Peyer's patch (tissue), 4 donors: ENCODE measurements at regions not wholly inside any gene's neighbourhood (a gene's known extent, or its start where the extent isn't known, plus 50 kb on each side); places are given as distances from the start of the nearest gene placed in this dataset.

Experiments used
- DNase-seq, 3 donors: peaks; one replicate each; pipeline ENCODE4 v3.0.0-alpha.2; 2017 to 2019
- H3K27ac ChIP-seq, 4 donors: fragments of 200-600 bp; sonication (generic); one replicate each; pipeline ENCODE4 v1.5.1; 2016 to 2019
- H3K27me3 ChIP-seq, 2 donors: fragments of 200-600 bp; sonication (generic); one replicate each; pipeline ENCODE4 v1.5.1; 2019
- H3K36me3 ChIP-seq, 3 donors: fragments of 200-600 bp; sonication (generic); one replicate each; pipeline ENCODE4 v1.5.1; 2016 to 2019
- H3K4me1 ChIP-seq, 4 donors: fragments of 200-600 bp; sonication (generic); one replicate each; pipeline ENCODE4 v1.5.1; 2016 to 2019
- H3K4me3 ChIP-seq, 4 donors: fragments of 200-600 bp; sonication (generic); 1 replicate in 3 of 4; 2 replicates in 1 of 4; pipeline ENCODE4 v1.5.1; 2016 to 2019; ENCODE audit warnings: mild to moderate bottlenecking in 1 of 4
- H3K9me3 ChIP-seq, 4 donors: fragments of 200-600 bp; sonication (generic); one replicate each; pipeline ENCODE4 v1.5.1; 2016 to 2019; ENCODE audit warnings: mild to moderate bottlenecking in 1 of 4
- POLR2A ChIP-seq, 2 donors: fragments of 450-650 bp; IDR thresholded peaks; one replicate each; pipeline ENCODE4 v1.5.1; 2017; ENCODE audit warnings: antibody characterized with exemption in 2 of 2, mild to moderate bottlenecking in 2 of 2, moderate library complexity in 2 of 2
- small RNA-seq, 2 donors: library from RNA; depleted of rRNA; stranded (forward); fragments of <200 nt; gene quantifications; one replicate each; pipeline ENCODE3, GENCODE V24; 2016
- TF ChIP-seq, protein P1 (sequence below), 6 experiments: fragments of 450-650 bp in 4 of 6; fragments of 200-600 bp in 2 of 6; sonication (generic) in 1 of 6; IDR thresholded peaks; one replicate each; pipeline ENCODE4 v1.5.1; 2017 to 2019; ENCODE audit warnings: antibody characterized with exemption in 6 of 6, mild to moderate bottlenecking in 3 of 6, moderate library complexity in 1 of 6

DNA sequence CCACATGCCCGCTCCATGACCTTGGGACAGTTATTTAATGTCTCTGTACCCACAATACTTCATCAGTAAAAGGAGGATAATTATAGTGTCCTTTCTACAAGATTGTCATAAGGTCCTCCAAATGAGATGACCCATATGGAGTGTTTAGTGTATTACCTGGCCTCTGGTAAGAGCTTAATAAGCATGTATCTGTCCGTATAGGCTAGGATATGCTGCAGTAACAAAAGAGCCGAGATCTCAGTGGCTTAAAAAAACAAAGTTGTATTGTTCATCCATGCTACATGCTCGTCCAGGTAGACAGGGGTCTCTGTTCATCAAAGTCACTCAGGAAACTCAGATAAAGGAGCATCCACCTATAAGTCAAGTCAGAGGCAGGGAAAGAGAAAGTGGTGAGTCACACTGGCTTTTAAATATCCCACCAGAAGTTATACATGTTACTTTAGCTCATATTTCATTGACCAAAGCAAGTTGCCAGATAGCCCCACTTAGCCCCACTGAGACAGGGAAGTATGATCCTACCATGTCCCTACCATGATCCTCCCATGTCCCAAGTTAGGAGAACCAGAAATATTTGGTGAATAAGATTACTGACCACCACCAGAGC, 53.0 kb upstream of the KAZN start:
- no peak overlapping the region for H3K27ac ChIP-seq
- no peaks in the 10 kb centered on the region for H3K36me3 ChIP-seq
- DNase-seq, result no peak
- no peak overlapping the region for H3K4me3 ChIP-seq
- H3K27me3 ChIP-seq, result no peaks in the 10 kb centered on the region
- no peaks in the 10 kb centered on the region for H3K4me1 ChIP-seq
- no peak for TF ChIP-seq POLR2A (IDR thresholded peaks at IDR 0.05)
- TF ChIP-seq, protein P1, sequence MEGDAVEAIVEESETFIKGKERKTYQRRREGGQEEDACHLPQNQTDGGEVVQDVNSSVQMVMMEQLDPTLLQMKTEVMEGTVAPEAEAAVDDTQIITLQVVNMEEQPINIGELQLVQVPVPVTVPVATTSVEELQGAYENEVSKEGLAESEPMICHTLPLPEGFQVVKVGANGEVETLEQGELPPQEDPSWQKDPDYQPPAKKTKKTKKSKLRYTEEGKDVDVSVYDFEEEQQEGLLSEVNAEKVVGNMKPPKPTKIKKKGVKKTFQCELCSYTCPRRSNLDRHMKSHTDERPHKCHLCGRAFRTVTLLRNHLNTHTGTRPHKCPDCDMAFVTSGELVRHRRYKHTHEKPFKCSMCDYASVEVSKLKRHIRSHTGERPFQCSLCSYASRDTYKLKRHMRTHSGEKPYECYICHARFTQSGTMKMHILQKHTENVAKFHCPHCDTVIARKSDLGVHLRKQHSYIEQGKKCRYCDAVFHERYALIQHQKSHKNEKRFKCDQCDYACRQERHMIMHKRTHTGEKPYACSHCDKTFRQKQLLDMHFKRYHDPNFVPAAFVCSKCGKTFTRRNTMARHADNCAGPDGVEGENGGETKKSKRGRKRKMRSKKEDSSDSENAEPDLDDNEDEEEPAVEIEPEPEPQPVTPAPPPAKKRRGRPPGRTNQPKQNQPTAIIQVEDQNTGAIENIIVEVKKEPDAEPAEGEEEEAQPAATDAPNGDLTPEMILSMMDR (IDR thresholded peaks at IDR 0.05), result no peak
- peaks cover 0 to 3% (median 0%) of the 10 kb centered on the region in 4 donors for H3K9me3 ChIP-seq

DNA sequence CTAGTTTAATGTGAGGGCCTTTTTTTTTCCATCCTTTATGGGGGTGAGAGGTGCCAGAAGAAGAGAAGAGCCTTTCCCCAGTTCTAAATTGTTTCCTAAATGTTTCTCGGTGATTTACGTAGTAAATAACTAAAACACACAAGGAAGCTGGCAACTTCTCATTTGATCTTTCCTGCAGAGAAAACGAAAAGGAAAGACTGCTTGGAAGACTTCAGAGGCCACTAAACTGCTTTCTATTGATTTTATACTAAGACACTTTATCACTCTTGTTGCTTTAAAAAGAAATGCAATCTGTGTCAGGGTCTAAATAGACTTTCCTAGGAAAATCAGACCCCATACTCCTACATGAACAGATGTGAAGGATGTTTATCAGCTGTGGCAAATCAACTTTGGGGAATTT, 52.1 kb upstream of the KAZN start:
- H3K9me3 ChIP-seq, result peaks cover 0 to 3% (median 0%) of the 10 kb centered on the region in 4 donors
- no peak for DNase-seq
- no peak for TF ChIP-seq POLR2A (IDR thresholded peaks at IDR 0.05)
- TF ChIP-seq, protein P1 (IDR thresholded peaks at IDR 0.05), result no peak
- no peak overlapping the region for H3K27ac ChIP-seq
- no peak overlapping the region for H3K4me3 ChIP-seq
- no peaks in the 10 kb centered on the region for H3K36me3 ChIP-seq
- H3K4me1 ChIP-seq, result no peaks in the 10 kb centered on the region
- H3K27me3 ChIP-seq, result no peaks in the 10 kb centered on the region

Small RNA genes in the stretch of these regions (small RNA-seq; reads per million reads assigned to genes)
- gene RNU6-1265P, result 0 reads per million in 2 donors
